GM19043 (cell line): ENCODE measurements at regions not wholly inside any gene's neighbourhood (a gene's known extent, or its start where the extent isn't known, plus 50 kb on each side); places are given as distances from the start of the nearest gene placed in this dataset.

Experiments
- ATAC-seq: cut with Tn5 transposase; IDR thresholded peaks from one replicate; pipeline ENCODE4 v1.9.1; 2021; ENCODE audit warnings: low read depth; ENCODE audit not compliant: unreplicated experiment

- no peak for ATAC-seq
Observed at GRCh38 chr4:123955167-123955800, 558.7 kb downstream of the SPRY1 start.

DNA sequence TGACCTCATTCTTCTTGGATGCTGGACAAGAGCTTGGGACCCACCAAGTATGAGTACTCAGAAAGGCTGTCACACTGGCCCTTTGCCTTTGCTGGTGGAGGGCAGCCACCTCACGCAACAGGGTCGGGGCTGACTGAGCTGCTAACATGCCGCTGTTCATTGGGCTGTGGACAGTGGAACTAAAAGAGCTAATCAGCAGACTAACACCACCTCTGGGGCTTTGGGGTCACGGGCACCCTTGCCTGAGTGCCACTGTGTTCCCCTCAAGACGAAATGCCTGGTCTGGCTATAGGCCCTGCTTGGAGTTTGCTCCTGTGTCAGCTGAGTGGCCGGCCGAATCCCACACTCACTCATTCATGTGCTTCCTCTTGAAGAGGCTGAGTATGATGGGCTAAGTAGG, 559.6 kb downstream of the SPRY1 start:
- ATAC-seq = no peak

DNA sequence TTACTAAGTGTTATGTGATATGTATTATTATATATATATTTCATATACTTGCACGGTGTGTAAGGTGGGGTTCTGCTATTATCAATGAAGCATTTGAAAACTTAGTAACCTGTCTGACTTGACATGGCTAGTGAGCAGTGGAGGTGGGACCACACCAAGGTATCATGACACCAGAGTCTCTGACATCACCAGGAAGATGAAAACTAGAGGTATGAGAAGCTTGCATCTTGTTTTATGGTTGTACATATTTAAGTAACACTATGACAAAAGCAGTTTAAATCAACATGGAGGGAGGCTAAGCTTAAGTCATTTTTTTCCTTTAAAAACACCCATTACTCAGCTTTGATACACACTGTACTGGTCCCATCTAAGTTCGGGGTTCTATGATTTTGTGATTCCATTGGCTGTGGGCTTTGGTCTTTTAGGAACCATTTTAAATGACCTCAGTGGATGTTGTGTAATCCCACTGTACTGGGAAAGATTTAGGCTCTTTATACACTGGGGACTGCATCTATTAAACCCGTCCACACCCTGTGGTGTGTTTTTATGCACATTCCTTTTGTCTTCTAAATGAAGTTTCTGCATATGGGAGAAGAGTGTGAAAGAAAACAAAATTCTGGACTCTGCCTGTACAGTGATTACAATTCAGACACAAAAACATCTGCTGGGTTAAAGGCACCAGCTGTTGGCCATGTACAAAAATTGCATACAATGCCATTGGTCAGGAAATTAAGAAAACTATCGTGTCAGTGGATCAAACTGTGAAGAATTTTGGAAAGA, 570.6 kb downstream of the SPRY1 start:
- ATAC-seq = no peak

DNA sequence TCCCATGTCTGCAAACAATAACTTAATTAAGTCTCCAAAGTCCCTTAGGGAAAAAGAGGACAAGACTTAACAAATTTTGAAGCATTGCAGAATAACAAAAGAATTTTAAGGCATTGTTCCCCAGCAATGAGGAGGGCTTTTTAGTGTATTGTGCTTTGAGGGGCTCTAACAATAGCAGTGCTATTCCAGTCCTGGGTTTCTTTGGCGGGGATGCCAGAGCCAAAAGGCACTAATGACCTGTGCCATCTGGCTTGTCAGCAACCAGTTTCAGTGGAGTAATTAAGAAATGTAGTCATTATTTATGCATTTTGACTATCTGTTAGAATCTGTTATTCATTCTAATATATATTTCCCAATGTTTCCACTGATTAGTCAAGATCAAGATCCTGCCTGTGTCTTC, 575.4 kb downstream of the SPRY1 start:
- ATAC-seq = no peak

GRCh38 chr4:123974386-123975149, 578.0 kb downstream of the SPRY1 start:
- no peak for ATAC-seq

DNA sequence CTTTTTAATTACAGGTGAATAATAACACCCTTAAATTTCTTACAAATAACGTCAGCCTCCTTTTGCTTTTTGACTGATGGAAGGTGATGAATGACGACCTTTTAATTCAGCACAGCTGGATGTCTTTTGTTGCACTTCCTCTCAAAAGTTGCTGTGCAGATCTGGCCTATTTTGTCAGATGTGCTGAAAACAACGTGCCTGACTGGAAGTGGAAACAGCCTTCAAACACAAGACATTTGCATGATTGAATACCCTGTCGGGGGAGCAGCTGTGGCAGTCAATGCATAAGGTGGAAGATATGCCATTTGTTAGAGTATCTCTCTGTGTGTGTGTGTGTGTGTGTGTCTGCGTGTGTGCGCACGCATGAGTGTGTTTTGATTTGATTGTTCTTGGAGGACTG, 579.7 kb downstream of the SPRY1 start:
- ATAC-seq = no peak

DNA sequence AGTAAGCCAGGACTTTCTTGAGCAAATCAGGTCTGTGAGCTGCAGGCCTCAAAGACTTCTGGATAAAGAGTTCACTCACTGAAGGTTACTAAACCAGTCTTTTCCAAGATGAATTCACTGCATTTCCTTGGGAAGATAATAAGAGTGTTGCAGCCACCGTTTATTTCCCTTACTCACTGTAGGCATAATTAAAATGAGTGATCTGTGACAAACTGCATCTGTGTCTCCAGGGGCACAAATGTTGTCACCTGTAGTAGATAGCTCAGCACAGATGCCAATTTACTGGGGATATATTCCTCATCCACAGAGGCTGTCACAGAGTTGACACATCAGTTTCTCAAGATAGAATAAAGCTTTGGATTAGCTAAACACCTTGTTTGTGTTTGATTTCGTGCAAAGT, 580.2 kb downstream of the SPRY1 start:
- ATAC-seq = no peak

DNA sequence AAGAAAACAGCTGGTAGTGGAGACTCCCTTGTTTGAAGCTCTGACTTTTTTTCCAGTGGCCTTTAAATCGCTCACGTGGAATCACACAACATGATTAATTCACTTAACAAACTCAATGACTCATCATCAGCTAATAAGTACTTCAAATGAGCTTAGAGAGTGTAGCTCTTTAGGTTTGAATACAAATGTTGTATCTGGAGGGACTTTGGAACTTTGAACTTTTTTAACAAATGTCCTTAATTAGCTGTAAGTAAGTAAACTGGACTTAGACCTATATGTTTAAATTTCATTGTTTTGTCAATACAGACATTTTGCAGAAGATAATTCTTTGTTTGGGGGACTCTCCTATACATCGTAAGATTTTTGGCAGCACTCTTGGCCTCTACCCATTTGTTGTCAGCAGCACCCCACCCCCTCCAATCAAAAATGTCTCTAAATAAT, 581.1 kb downstream of the SPRY1 start:
- no peak for ATAC-seq

DNA sequence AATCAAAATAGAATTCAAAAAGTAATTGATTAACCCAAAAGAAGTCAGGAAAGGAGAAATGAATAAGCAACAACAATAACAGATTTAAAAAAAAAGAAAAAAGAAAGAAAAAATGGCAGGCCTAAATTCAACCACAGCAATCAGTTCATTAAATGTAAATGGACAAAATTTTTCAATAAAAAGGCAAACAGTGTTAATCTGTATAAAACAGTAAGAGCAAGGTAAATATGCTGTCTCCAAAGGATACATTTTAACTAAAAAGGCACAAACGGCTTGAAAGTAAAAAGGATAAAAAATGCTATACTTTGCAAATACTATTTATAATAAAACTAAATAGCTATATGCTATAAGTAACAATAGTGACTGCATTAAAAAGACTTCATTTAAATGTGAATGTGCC, 582.0 kb downstream of the SPRY1 start:
- ATAC-seq = no peak

GRCh38 chr4:123980736-123981300, 584.2 kb downstream of the SPRY1 start:
- ATAC-seq = no peak

GRCh38 chr4:123984886-123985285, 588.3 kb downstream of the SPRY1 start:
- no peak for ATAC-seq

DNA sequence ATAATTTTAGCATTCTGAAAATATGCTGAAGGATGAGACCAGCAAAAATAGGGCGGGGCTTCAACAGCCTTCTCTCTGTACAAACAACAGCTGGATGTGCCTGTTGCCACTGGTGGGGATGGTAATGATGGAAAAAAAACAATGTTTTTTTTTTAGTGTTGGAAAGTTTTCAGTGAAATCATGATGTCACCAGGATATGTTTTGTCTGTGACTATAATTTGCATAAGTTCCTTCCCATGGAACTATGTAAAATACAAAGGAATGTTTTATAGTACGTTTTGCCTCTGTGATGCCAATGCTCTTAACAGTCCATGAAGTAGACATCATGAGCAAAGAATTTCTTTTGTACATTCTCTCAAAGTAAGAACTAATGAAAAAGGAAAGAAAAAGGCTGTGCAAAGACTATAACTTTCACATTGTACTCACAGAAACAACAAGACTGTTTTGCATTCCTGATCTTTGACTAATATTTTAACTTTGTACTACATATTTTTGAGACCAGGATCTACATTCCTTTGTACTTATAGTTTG, 589.7 kb downstream of the SPRY1 start:
- no peak for ATAC-seq

- ATAC-seq = no peak
Observed at GRCh38 chr4:123987408-123987807, 590.8 kb downstream of the SPRY1 start.

GRCh38 chr4:123990310-123990870, 593.8 kb downstream of the SPRY1 start:
- no peak for ATAC-seq

DNA sequence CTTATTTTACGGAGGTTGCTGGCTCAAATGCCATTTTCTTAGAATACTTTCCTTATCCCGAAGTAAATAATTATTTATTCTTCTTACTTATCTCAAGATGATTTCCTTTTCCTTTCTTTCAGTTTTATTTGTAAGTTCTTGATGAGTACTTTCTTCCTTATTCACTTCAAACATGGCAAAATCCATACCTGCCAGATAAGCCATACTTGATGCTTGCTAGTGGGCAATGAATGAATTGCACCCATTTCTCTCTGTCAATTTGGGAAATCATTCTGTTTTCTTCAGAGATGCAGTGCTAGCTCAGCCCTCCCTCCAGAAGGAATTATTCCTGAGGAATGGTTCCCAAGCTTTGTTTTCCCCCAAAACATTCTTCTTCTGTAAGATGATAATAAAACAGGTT, 598.3 kb downstream of the SPRY1 start:
- no peak for ATAC-seq

GRCh38 chr4:123995936-123996335, 599.3 kb downstream of the SPRY1 start:
- no peak for ATAC-seq

DNA sequence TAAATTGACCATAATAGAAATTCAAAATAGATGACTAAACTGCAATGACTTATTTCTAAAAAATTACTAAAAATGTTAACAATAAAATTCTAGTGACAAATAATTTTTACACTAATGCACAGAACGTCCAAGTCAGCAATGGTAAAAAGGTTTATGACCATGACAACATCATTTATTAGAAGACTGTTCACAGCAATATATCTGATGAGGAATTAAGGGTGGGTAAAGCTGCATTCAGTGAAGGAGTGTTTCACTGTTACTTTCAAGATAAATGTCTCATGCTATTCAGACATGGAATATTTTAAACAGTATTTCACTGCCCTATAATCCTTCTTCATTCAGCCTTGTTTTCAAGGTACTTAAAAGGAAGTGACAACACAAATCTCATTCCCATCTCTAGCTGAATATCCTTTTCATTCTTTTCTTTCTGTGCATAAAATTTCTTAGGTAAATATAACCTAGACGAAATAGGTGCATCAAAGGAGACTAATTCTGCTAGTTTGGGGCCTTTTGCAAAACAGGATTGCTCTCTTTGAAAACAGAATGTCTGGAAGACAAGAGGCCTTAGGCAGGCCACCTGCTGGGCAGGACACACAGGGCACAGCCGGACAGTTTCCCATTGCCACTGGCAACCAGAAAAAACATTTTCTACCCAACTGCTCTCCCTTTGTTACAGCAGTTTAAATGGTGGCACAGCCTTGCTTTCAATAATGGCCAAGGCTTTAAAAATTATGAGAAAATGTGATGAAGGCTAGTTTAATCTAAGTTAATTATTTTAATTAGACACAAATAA, 600.3 kb downstream of the SPRY1 start:
- ATAC-seq = no peak

- ATAC-seq = no peak
Observed at GRCh38 chr4:123997776-123998449, 601.3 kb downstream of the SPRY1 start.

DNA sequence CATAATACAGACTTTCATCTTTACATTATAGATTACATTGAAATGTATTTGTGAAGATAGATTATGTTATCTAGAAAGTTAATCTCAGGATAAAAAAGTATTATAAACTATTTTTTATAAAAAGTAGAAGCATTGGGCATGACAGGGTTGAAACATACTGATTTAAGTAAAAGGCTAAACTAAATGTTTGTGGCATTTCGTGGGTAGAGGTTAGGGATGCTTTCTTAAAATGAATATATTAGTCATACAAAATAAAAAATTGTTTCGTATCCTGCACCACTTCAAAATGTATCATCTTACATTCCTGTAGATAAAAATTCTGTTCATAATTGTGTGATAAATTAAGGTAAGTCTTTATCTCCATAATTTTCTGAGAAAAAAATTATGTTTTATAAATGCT, 603.6 kb downstream of the SPRY1 start:
- no peak for ATAC-seq
